Hepatocyte (in vitro differentiated cells): ENCODE measurements at regions not wholly inside any gene's neighbourhood (a gene's known extent, or its start where the extent isn't known, plus 50 kb on each side); places are given as distances from the start of the nearest gene placed in this dataset.

Source experiments
- EZH2 ChIP-seq: fragments of 200-600 bp; sonication (generic); IDR thresholded peaks from 2 replicates; pipeline ENCODE4 v1.6.1; 2016; ENCODE audit warnings: antibody characterized with exemption, mild to moderate bottlenecking, borderline replicate concordance
- TF ChIP-seq, protein P1 (sequence below): fragments of 200-600 bp; sonication (generic); IDR thresholded peaks from 2 replicates; pipeline ENCODE4 v1.5.1; 2016; ENCODE audit warnings: antibody characterized with exemption, mild to moderate bottlenecking; ENCODE audit not compliant: poor library complexity

DNA sequence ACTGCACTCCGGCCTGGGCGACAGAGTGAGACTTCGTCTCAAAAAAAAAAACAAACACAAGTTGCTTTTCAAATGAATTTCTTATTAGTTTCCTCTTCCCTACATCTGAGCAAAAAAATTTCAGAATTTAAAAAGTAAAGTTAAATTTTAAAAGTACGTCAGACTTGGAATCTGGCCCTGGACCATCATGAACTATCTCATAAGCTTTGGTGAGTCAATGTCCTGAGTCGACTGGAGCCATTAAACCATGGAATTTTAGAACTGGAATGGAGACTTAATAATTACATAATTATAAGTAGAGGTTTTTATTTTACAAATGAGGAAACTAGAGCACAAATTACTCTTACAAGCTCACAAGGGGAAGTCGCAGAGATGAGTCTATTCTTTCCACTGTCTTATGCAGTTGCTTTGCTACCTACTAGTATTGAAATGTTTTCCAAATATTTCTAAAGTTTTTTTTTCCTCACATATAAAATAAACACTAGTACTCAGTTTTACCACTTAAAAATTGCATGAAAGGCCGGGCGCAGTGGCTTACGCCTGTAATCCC, 98.0 kb upstream of the ZNF608 start:
- TF ChIP-seq, protein P1, sequence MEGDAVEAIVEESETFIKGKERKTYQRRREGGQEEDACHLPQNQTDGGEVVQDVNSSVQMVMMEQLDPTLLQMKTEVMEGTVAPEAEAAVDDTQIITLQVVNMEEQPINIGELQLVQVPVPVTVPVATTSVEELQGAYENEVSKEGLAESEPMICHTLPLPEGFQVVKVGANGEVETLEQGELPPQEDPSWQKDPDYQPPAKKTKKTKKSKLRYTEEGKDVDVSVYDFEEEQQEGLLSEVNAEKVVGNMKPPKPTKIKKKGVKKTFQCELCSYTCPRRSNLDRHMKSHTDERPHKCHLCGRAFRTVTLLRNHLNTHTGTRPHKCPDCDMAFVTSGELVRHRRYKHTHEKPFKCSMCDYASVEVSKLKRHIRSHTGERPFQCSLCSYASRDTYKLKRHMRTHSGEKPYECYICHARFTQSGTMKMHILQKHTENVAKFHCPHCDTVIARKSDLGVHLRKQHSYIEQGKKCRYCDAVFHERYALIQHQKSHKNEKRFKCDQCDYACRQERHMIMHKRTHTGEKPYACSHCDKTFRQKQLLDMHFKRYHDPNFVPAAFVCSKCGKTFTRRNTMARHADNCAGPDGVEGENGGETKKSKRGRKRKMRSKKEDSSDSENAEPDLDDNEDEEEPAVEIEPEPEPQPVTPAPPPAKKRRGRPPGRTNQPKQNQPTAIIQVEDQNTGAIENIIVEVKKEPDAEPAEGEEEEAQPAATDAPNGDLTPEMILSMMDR: no peak
- no peak for TF ChIP-seq EZH2
